ENCODE measurements at regions not wholly inside any gene's neighbourhood (a gene's known extent, or its start where the extent isn't known, plus 50 kb on each side); places are given as distances from the start of the nearest gene placed in this dataset.
A peak's percentile ranks its signal among the peaks of the same experiment; 100 is the strongest.
"Not testable (repeated sequence)": the region's sequence is repeated elsewhere in the genome, so short reads cannot be mapped to it uniquely, and the experiment has no call there.

- Histone ChIP-seq H3K4me1 (replicated peaks) (no peaks in the 10 kb centered on the region), H3K27me3 (replicated peaks) (no peaks in the 10 kb centered on the region), H3K4me3 (no peak overlapping the region), H3K27ac (no peak overlapping the region), H3K36me3 (no peaks in the 10 kb centered on the region), H3K9me3 (replicated peaks) (peaks cover 2% of the 10 kb centered on the region; the same call in 1 of the 2 replicates)
- no peak for DNase-seq (ENCODE audit: low read depth in 1 of 2, low spot score in 2 of 2)
These were observed 88.4 kb upstream of the ZNF492 start for GRCh38 chr19:22545751-22546150.

GRCh38 chr19:22533761-22534160, 100.4 kb upstream of the ZNF492 start:
- H3K9me3 ChIP-seq (replicated peaks): peaks cover 9% of the 10 kb centered on the region

GRCh38 chr19:22532388-22533300, 101.5 kb upstream of the ZNF492 start:
- peaks cover 11% of the 10 kb centered on the region for H3K9me3 ChIP-seq (replicated peaks)
- no peak overlapping the region for H3K4me3 ChIP-seq
- no peak for DNase-seq (ENCODE audit: low read depth in 1 of 2, low spot score in 2 of 2)
- no peak overlapping the region for H3K27ac ChIP-seq
- H3K4me1 ChIP-seq (replicated peaks): no peaks in the 10 kb centered on the region
- H3K36me3 ChIP-seq: no peaks in the 10 kb centered on the region
- H3K27me3 ChIP-seq (replicated peaks): no peaks in the 10 kb centered on the region

More at GRCh38 chr19:22533761-22534160, 100.4 kb upstream of the ZNF492 start:
- Histone ChIP-seq H3K4me3 (no peak overlapping the region), H3K27me3 (replicated peaks) (no peaks in the 10 kb centered on the region), H3K27ac (no peak overlapping the region), H3K36me3 (no peaks in the 10 kb centered on the region), H3K4me1 (replicated peaks) (no peaks in the 10 kb centered on the region)
- no peak for DNase-seq (ENCODE audit: low read depth in 1 of 2, low spot score in 2 of 2)

GRCh38 chr19:22530042-22530441, 104.1 kb upstream of the ZNF492 start:
- H3K4me3 ChIP-seq: no peak overlapping the region
- no peak overlapping the region for H3K27ac ChIP-seq
- H3K27me3 ChIP-seq (replicated peaks): no peaks in the 10 kb centered on the region
- DNase-seq (ENCODE audit: low read depth in 1 of 2, low spot score in 2 of 2): no peak
- H3K36me3 ChIP-seq: no peaks in the 10 kb centered on the region
- H3K9me3 ChIP-seq (replicated peaks): 0 out of 2 replicates have a peak, but pooled peaks cover 7% of the 10 kb centered on the region
- no peaks in the 10 kb centered on the region for H3K4me1 ChIP-seq (replicated peaks)

- H3K4me1 ChIP-seq (replicated peaks): no peaks in the 10 kb centered on the region
- DNase-seq (ENCODE audit: low read depth in 1 of 2, low spot score in 2 of 2): no peak
- no peak overlapping the region for H3K27ac ChIP-seq
These were observed 105.2 kb upstream of the ZNF492 start for GRCh38 chr19:22528956-22529355.

GRCh38 chr19:22527554-22527953, 105.4 kb upstream of the ZNF98 start:
- Histone ChIP-seq H3K4me3 (no peak overlapping the region), H3K36me3 (no peaks in the 10 kb centered on the region), H3K4me1 (replicated peaks) (no peaks in the 10 kb centered on the region), H3K27ac (no peak overlapping the region), H3K27me3 (replicated peaks) (no peaks in the 10 kb centered on the region), H3K9me3 (replicated peaks) (0 out of 2 replicates have a peak, but pooled peaks cover 7% of the 10 kb centered on the region)
- no peak for DNase-seq (ENCODE audit: low read depth in 1 of 2, low spot score in 2 of 2)

More at GRCh38 chr19:22528956-22529355, 105.2 kb upstream of the ZNF492 start:
- Histone ChIP-seq H3K27me3 (replicated peaks) (no peaks in the 10 kb centered on the region), H3K9me3 (replicated peaks) (0 out of 2 replicates have a peak, but pooled peaks cover 7% of the 10 kb centered on the region), H3K4me3 (no peak overlapping the region), H3K36me3 (no peaks in the 10 kb centered on the region)

- no peaks in the 10 kb centered on the region for H3K27me3 ChIP-seq (replicated peaks)
- no peak overlapping the region for H3K4me3 ChIP-seq
- no peak overlapping the region for H3K27ac ChIP-seq
- DNase-seq (ENCODE audit: low read depth in 1 of 2, low spot score in 2 of 2): no peak
- H3K4me1 ChIP-seq (replicated peaks): no peaks in the 10 kb centered on the region
- H3K9me3 ChIP-seq (replicated peaks): 0 out of 2 replicates have a peak, but pooled peaks cover 3% of the 10 kb centered on the region
- no peaks in the 10 kb centered on the region for H3K36me3 ChIP-seq
These were observed 104.6 kb upstream of the ZNF98 start for GRCh38 chr19:22526661-22527272.

- Histone ChIP-seq H3K27ac (no peak overlapping the region), H3K36me3 (no peaks in the 10 kb centered on the region), H3K9me3 (replicated peaks) (0 out of 2 replicates have a peak, but pooled peaks cover 3% of the 10 kb centered on the region), H3K27me3 (replicated peaks) (no peaks in the 10 kb centered on the region), H3K4me1 (replicated peaks) (no peaks in the 10 kb centered on the region), H3K4me3 (no peak overlapping the region)
- no peak for DNase-seq (ENCODE audit: low read depth in 1 of 2, low spot score in 2 of 2)
These were observed 101.8 kb upstream of the ZNF98 start for GRCh38 chr19:22523940-22524339.

GRCh38 chr19:22519562-22519961, 97.4 kb upstream of the ZNF98 start:
- H3K36me3 ChIP-seq; DNase-seq (ENCODE audit: low read depth in 1 of 2, low spot score in 2 of 2); H3K9me3 ChIP-seq (replicated peaks); H3K4me1 ChIP-seq (replicated peaks); H3K4me3 ChIP-seq; H3K27me3 ChIP-seq (replicated peaks); H3K27ac ChIP-seq: not testable (repeated sequence)

GRCh38 chr19:22519152-22519551, 97.0 kb upstream of the ZNF98 start:
- DNase-seq (ENCODE audit: low read depth in 1 of 2, low spot score in 2 of 2): no peak
- Histone ChIP-seq H3K36me3 (no peaks in the 10 kb centered on the region), H3K4me3 (no peak overlapping the region), H3K4me1 (replicated peaks) (no peaks in the 10 kb centered on the region), H3K27me3 (replicated peaks) (no peaks in the 10 kb centered on the region), H3K27ac (no peak overlapping the region), H3K9me3 (replicated peaks) (peaks cover 7% of the 10 kb centered on the region)

GRCh38 chr19:22517496-22518411, 95.6 kb upstream of the ZNF98 start:
- DNase-seq (ENCODE audit: low read depth in 1 of 2, low spot score in 2 of 2): no peak
- Histone ChIP-seq H3K4me3 (no peak overlapping the region), H3K9me3 (replicated peaks) (peaks cover 7% of the 10 kb centered on the region), H3K27ac (no peak overlapping the region), H3K4me1 (replicated peaks) (no peaks in the 10 kb centered on the region), H3K27me3 (replicated peaks) (no peaks in the 10 kb centered on the region), H3K36me3 (no peaks in the 10 kb centered on the region)

GRCh38 chr19:22515435-22515834, 93.3 kb upstream of the ZNF98 start:
- Histone ChIP-seq H3K9me3 (replicated peaks) (peaks cover 9% of the 10 kb centered on the region), H3K27ac (no peak overlapping the region), H3K4me1 (replicated peaks) (no peaks in the 10 kb centered on the region), H3K27me3 (replicated peaks) (no peaks in the 10 kb centered on the region), H3K36me3 (no peaks in the 10 kb centered on the region), H3K4me3 (no peak overlapping the region)
- no peak for DNase-seq (ENCODE audit: low read depth in 1 of 2, low spot score in 2 of 2)

- no peak overlapping the region for H3K4me3 ChIP-seq
- DNase-seq (ENCODE audit: low read depth in 1 of 2, low spot score in 2 of 2): peak in 1 of 2 experiments; percentile 12
- H3K27me3 ChIP-seq (replicated peaks): no peaks in the 10 kb centered on the region
- peaks cover 10% of the 10 kb centered on the region; the same call in 1 of the 2 replicates for H3K9me3 ChIP-seq (replicated peaks)
- H3K36me3 ChIP-seq: no peaks in the 10 kb centered on the region
- H3K4me1 ChIP-seq (replicated peaks): no peaks in the 10 kb centered on the region
- no peak overlapping the region for H3K27ac ChIP-seq
These were observed 81.4 kb upstream of the ZNF98 start for GRCh38 chr19:22503524-22503923.

All from SJSA1 (cell line).